Activated T-helper 2 cell treated with anti-CD3 and anti-CD28 coated beads, Interferon-gamma antibody, Interleukin-2, Interleukin-4, amounts not matched to agents 10 μg/mL and 5 μg/mL and 100 μg/mL, durations not matched to agents 14 hours and 24 hours and 36 hours (primary cell): ENCODE measurements at regions not wholly inside any gene's neighbourhood (a gene's known extent, or its start where the extent isn't known, plus 50 kb on each side); places are given as distances from the start of the nearest gene placed in this dataset.

Experiments used
- DNase-seq: peaks from one replicate; pipeline ENCODE4 v3.0.0; 2021; ENCODE audit warnings: low spot score
- H3K27ac Mint-ChIP-seq: one replicate; pipeline ENCODE4 v1.8.0; 2021; ENCODE audit warnings: mixed read lengths
- H3K27me3 Mint-ChIP-seq: one replicate; pipeline ENCODE4 v1.8.0; 2021; ENCODE audit warnings: low read depth, mixed read lengths
- H3K36me3 Mint-ChIP-seq: one replicate; pipeline ENCODE4 v1.8.0; 2021; ENCODE audit warnings: low read depth, mixed read lengths
- H3K4me1 Mint-ChIP-seq: one replicate; pipeline ENCODE4 v1.8.0; 2021; ENCODE audit warnings: low read depth, mixed read lengths
- H3K4me3 Mint-ChIP-seq: one replicate; pipeline ENCODE4 v1.8.0; 2021; ENCODE audit warnings: low read depth, mild to moderate bottlenecking, moderate library complexity, mixed read lengths
- H3K9me3 Mint-ChIP-seq: one replicate; pipeline ENCODE4 v1.8.0; 2021; ENCODE audit warnings: mixed read lengths
- intact Hi-C: fragments of 100-400 bp; cut with micrococcal nuclease; formaldehyde crosslinking; loops from one replicate; pipeline ENCODE4 v1.15.1; 2023

GRCh38 chr3:67791620-67792019, 137.2 kb upstream of the SUCLG2 start:
- Mint-ChIP-seq H3K27ac (no peak overlapping the region), H3K4me3 (no peak overlapping the region), H3K36me3 (no peaks in the 10 kb centered on the region), H3K9me3 (no peaks in the 10 kb centered on the region), H3K4me1 (peaks cover 2% of the 10 kb centered on the region), H3K27me3 (peaks cover 8% of the 10 kb centered on the region)
- intact Hi-C loops = loop anchor here (5.0 kb wide), 1 partner anchor 819 kb away; no protein-coding TSS in a partner anchor
- no peak for DNase-seq

GRCh38 chr3:67790043-67790442, 135.6 kb upstream of the SUCLG2 start:
- intact Hi-C loops = loop anchor here (1.0 to 5.0 kb wide), 3 partner anchors 408 to 818 kb away; no protein-coding TSS in a partner anchor
- peaks cover 8% of the 10 kb centered on the region for H3K9me3 Mint-ChIP-seq
- H3K4me3 Mint-ChIP-seq = no peak overlapping the region
- no peaks in the 10 kb centered on the region for H3K36me3 Mint-ChIP-seq
- H3K4me1 Mint-ChIP-seq = peaks cover 2% of the 10 kb centered on the region
- H3K27me3 Mint-ChIP-seq = peaks cover 8% of the 10 kb centered on the region
- H3K27ac Mint-ChIP-seq = no peak overlapping the region
- peak; percentile 23 for DNase-seq

- DNase-seq = no peak
- H3K4me1 Mint-ChIP-seq = no peaks in the 10 kb centered on the region
- no peaks in the 10 kb centered on the region for H3K36me3 Mint-ChIP-seq
- no peak overlapping the region for H3K4me3 Mint-ChIP-seq
- no peak overlapping the region for H3K27ac Mint-ChIP-seq
- intact Hi-C loops = no loop called here
- H3K9me3 Mint-ChIP-seq = peaks cover 11% of the 10 kb centered on the region
- H3K27me3 Mint-ChIP-seq = peaks cover 8% of the 10 kb centered on the region
Measured at GRCh38 chr3:67788396-67788795, 134.0 kb upstream of the SUCLG2 start.

GRCh38 chr3:67783281-67784250, 129.2 kb upstream of the SUCLG2 start:
- DNase-seq = no peak
- intact Hi-C loops = no loop called here
- no peaks in the 10 kb centered on the region for H3K36me3 Mint-ChIP-seq
- peaks cover under 1% of the 10 kb centered on the region for H3K27me3 Mint-ChIP-seq
- peaks cover 14% of the 10 kb centered on the region for H3K9me3 Mint-ChIP-seq
- H3K27ac Mint-ChIP-seq = no peak overlapping the region
- no peaks in the 10 kb centered on the region for H3K4me1 Mint-ChIP-seq
- H3K4me3 Mint-ChIP-seq = no peak overlapping the region

- Mint-ChIP-seq H3K4me1 (no peaks in the 10 kb centered on the region), H3K4me3 (no peak overlapping the region), H3K9me3 (peaks cover 14% of the 10 kb centered on the region), H3K27me3 (no peaks in the 10 kb centered on the region), H3K36me3 (no peaks in the 10 kb centered on the region), H3K27ac (no peak overlapping the region)
- intact Hi-C loops = no loop called here
- DNase-seq = no peak
Measured at GRCh38 chr3:67781871-67782270, 127.5 kb upstream of the SUCLG2 start.

- intact Hi-C loops = no loop called here
Measured at GRCh38 chr3:67781218-67781617, 126.8 kb upstream of the SUCLG2 start.

GRCh38 chr3:67774676-67775075, 120.3 kb upstream of the SUCLG2 start:
- no peaks in the 10 kb centered on the region for H3K4me1 Mint-ChIP-seq
- no peaks in the 10 kb centered on the region for H3K27me3 Mint-ChIP-seq
- no peak for DNase-seq
- H3K4me3 Mint-ChIP-seq = no peak overlapping the region
- no peaks in the 10 kb centered on the region for H3K36me3 Mint-ChIP-seq
- H3K27ac Mint-ChIP-seq = no peak overlapping the region
- no peaks in the 10 kb centered on the region for H3K9me3 Mint-ChIP-seq
- intact Hi-C loops = no loop called here

More at GRCh38 chr3:67781218-67781617, 126.8 kb upstream of the SUCLG2 start:
- H3K4me1 Mint-ChIP-seq = no peaks in the 10 kb centered on the region
- H3K9me3 Mint-ChIP-seq = peaks cover 14% of the 10 kb centered on the region
- no peak overlapping the region for H3K4me3 Mint-ChIP-seq
- no peak overlapping the region for H3K27ac Mint-ChIP-seq
- H3K27me3 Mint-ChIP-seq = no peaks in the 10 kb centered on the region
- H3K36me3 Mint-ChIP-seq = no peaks in the 10 kb centered on the region
- no peak for DNase-seq

GRCh38 chr3:67765575-67765974, 111.2 kb upstream of the SUCLG2 start:
- intact Hi-C loops = no loop called here
- H3K27me3 Mint-ChIP-seq = no peaks in the 10 kb centered on the region
- no peaks in the 10 kb centered on the region for H3K4me1 Mint-ChIP-seq
- no peak for DNase-seq
- H3K27ac Mint-ChIP-seq = no peak overlapping the region
- peaks cover 18% of the 10 kb centered on the region for H3K9me3 Mint-ChIP-seq
- no peak overlapping the region for H3K4me3 Mint-ChIP-seq
- no peaks in the 10 kb centered on the region for H3K36me3 Mint-ChIP-seq

- no peak overlapping the region for H3K4me3 Mint-ChIP-seq
- no peak overlapping the region for H3K27ac Mint-ChIP-seq
- no peaks in the 10 kb centered on the region for H3K36me3 Mint-ChIP-seq
- peaks cover 4% of the 10 kb centered on the region for H3K27me3 Mint-ChIP-seq
- DNase-seq = no peak
- intact Hi-C loops = no loop called here
- no peaks in the 10 kb centered on the region for H3K4me1 Mint-ChIP-seq
- H3K9me3 Mint-ChIP-seq = peaks cover 13% of the 10 kb centered on the region
Measured at GRCh38 chr3:67745296-67745695, 90.9 kb upstream of the SUCLG2 start.

GRCh38 chr3:67744699-67745098, 90.3 kb upstream of the SUCLG2 start:
- peaks cover 13% of the 10 kb centered on the region for H3K9me3 Mint-ChIP-seq
- H3K27ac Mint-ChIP-seq = no peak overlapping the region
- H3K4me3 Mint-ChIP-seq = no peak overlapping the region
- no peak for DNase-seq
- intact Hi-C loops = no loop called here
- H3K4me1 Mint-ChIP-seq = no peaks in the 10 kb centered on the region
- H3K27me3 Mint-ChIP-seq = peaks cover 4% of the 10 kb centered on the region
- no peaks in the 10 kb centered on the region for H3K36me3 Mint-ChIP-seq

- no peak for DNase-seq
- intact Hi-C loops = no loop called here
- peaks cover 5% of the 10 kb centered on the region for H3K9me3 Mint-ChIP-seq
- no peak overlapping the region for H3K27ac Mint-ChIP-seq
- H3K4me3 Mint-ChIP-seq = no peak overlapping the region
- H3K4me1 Mint-ChIP-seq = peaks cover 2% of the 10 kb centered on the region
- peaks cover 4% of the 10 kb centered on the region for H3K27me3 Mint-ChIP-seq
- H3K36me3 Mint-ChIP-seq = no peaks in the 10 kb centered on the region
Measured at GRCh38 chr3:67739851-67740250, 85.4 kb upstream of the SUCLG2 start.

GRCh38 chr3:67737906-67738865, 83.8 kb upstream of the SUCLG2 start:
- no peak overlapping the region for H3K27ac Mint-ChIP-seq
- H3K4me3 Mint-ChIP-seq = no peak overlapping the region
- H3K4me1 Mint-ChIP-seq = peaks cover 2% of the 10 kb centered on the region
- no peak for DNase-seq
- peaks cover 4% of the 10 kb centered on the region for H3K27me3 Mint-ChIP-seq
- intact Hi-C loops = no loop called here
- no peaks in the 10 kb centered on the region for H3K36me3 Mint-ChIP-seq
- H3K9me3 Mint-ChIP-seq = peaks cover 5% of the 10 kb centered on the region
